ENCODE measurements at regions not wholly inside any gene's neighbourhood (a gene's known extent, or its start where the extent isn't known, plus 50 kb on each side); places are given as distances from the start of the nearest gene placed in this dataset.

DNA sequence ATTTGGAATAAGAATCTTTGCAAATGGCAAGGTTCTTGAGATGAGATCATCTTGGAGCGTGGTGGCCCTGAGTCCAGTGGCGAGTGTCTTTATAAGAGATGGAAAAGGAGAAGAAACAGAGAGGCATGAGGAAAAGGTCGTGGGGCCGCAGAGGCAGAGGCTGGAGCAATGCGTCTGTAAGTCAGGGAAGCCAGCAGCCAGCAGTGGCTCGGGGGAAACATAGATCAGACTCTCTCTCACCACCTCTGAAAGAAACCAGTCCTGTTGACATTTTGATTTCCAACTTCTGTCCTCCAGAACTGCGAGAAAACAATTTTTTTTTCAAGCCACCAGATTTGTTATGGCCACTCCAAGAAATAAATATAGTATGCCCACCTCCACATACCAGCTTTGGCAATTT is 226.6 kb downstream of the TFAP2C start:
- ATAC-seq, result no peak
- Histone ChIP-seq H3K4me3 (no peak overlapping the region), H3K4me1 (no peaks in the 10 kb centered on the region), H3K36me3 (replicated peaks in 1 of 2; ENCODE audit: insufficient read depth in 1 of 2, low read depth in 2 of 2) (no peaks in the 10 kb centered on the region), H3K27ac (no peak overlapping the region), H3K27me3 (no peaks in the 10 kb centered on the region), H3K9me3 (no peaks in the 10 kb centered on the region)
- DNase-seq, result no peak
- TF ChIP-seq POLR2A (IDR thresholded peaks at IDR 0.05), result no peak
- TF ChIP-seq, protein P1, sequence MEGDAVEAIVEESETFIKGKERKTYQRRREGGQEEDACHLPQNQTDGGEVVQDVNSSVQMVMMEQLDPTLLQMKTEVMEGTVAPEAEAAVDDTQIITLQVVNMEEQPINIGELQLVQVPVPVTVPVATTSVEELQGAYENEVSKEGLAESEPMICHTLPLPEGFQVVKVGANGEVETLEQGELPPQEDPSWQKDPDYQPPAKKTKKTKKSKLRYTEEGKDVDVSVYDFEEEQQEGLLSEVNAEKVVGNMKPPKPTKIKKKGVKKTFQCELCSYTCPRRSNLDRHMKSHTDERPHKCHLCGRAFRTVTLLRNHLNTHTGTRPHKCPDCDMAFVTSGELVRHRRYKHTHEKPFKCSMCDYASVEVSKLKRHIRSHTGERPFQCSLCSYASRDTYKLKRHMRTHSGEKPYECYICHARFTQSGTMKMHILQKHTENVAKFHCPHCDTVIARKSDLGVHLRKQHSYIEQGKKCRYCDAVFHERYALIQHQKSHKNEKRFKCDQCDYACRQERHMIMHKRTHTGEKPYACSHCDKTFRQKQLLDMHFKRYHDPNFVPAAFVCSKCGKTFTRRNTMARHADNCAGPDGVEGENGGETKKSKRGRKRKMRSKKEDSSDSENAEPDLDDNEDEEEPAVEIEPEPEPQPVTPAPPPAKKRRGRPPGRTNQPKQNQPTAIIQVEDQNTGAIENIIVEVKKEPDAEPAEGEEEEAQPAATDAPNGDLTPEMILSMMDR (IDR thresholded peaks at IDR 0.05), result no peak
- WGBS, 2 donors, result 51 to 61% methylated on average over 7 of the region's 7 CpGs
- intact Hi-C loops (cut with DNase I), result no loop called here

DNA sequence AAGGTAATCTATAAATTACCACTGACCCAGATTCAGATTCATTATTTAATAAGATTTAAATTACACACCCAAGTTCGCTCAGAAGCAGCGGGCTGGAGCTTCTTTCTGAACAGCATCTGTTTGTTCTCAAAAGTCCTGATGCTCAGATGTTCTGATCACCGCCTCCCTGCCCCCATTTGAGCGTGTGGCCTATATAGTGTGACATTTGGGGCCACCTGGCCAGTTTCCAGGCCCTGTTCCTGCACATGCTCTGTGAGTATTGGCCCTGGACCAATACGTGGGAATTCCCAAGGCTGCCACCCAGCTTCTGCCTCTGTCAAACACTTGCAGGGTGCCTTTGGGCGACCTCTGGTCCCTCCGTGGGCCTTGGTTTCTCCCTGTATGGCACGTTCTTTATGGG is 228.8 kb downstream of the TFAP2C start:
- DNase-seq (no peak), ATAC-seq (no peak)
- WGBS, 2 donors, result 65 to 77% methylated on average over 6 to 8 of the region's 8 CpGs
- Histone ChIP-seq H3K27me3 (no peaks in the 10 kb centered on the region), H3K36me3 (replicated peaks in 1 of 2; ENCODE audit: insufficient read depth in 1 of 2, low read depth in 2 of 2) (no peaks in the 10 kb centered on the region), H3K4me1 (no peaks in the 10 kb centered on the region), H3K4me3 (no peak overlapping the region), H3K9me3 (no peaks in the 10 kb centered on the region), H3K27ac (no peak overlapping the region)
- TF ChIP-seq, protein P1 (IDR thresholded peaks at IDR 0.05), result no peak
- no peak for TF ChIP-seq POLR2A (IDR thresholded peaks at IDR 0.05)
- intact Hi-C loops (cut with DNase I), result no loop called here

DNA sequence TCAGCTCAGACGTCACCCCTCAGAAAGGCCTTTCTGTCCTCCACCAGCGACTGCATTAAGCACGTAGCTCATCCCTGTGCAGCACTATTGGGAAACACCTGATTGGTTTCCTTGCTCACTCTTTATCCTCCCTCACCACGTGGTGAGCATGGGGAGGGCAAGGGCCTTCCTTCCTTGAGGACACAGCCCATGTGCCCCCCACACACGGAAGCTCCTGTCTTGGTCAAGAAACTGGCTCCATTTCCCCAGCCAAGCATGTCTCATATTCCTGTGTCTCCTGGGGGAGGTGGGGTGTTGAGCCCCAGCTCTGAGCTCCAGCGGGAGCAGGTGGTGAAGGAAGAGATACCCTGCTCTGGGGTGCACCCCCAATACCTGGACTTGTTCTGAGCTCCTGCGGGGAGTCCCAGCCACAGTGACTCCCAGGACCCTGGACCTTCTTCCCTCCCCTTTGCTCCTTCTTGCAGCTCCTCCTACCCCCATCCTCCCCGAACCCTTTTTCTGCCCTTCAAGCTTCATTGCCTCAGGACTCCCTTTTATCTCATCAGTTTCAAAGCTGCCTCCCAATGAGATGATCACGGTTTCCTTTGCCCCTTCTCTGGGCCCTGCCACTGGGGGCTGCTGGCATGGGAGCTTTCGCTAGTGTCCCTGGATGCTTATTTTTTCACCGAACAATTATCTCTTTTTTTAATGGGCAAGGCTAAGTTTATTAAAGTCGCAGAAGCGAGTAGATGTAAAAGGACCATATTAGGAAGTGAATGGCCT is 230.1 kb downstream of the TFAP2C start:
- ATAC-seq (no peak), DNase-seq (no peak)
- Histone ChIP-seq H3K4me3 (no peak overlapping the region), H3K27me3 (peaks cover 0 to 2% of the 10 kb centered on the region in 2 donors), H3K27ac (no peak overlapping the region), H3K4me1 (no peaks in the 10 kb centered on the region), H3K36me3 (replicated peaks in 1 of 2; ENCODE audit: insufficient read depth in 1 of 2, low read depth in 2 of 2) (no peaks in the 10 kb centered on the region), H3K9me3 (no peaks in the 10 kb centered on the region)
- intact Hi-C loops (cut with DNase I), result no loop called here
- 47 to 69% methylated on average over 13 of the region's 13 CpGs for WGBS, 2 donors
- TF ChIP-seq, protein P1 (IDR thresholded peaks at IDR 0.05), result no peak
- TF ChIP-seq POLR2A (IDR thresholded peaks at IDR 0.05), result no peak

DNA sequence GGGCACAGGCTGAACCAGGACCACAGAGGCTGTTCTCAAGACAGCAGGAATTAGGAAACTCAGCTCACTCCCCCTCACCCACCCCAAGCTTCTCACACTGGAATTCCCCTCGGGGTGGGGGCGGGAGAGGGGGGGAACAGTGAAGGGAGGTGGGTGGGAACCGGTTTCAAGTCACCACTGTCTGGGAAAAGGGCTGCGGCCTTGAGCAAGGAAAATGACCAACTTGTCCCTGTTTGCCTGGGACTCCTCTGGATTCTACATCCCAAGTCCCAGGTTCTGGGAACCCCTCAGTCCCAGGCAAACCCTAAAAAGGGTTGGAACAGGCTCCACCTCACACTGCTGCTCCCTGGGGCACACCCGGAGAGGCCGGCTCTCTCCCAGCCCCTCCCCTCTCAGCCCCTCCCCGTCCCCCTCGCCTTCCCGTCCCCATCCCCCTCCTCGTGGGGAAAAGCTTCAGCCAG is 230.7 kb downstream of the TFAP2C start:
- ATAC-seq, result no peak

More for the DNA sequence above, 230.7 kb downstream of the TFAP2C start:
- no peaks in the 10 kb centered on the region for H3K4me1 ChIP-seq
- TF ChIP-seq, protein P1 (IDR thresholded peaks at IDR 0.05), result no peak
- no peak for TF ChIP-seq POLR2A (IDR thresholded peaks at IDR 0.05)
- WGBS, 2 donors, result 10 to 14% methylated on average over 9 to 10 of the region's 10 CpGs
- H3K27me3 ChIP-seq, result peaks cover 0 to 9% of the 10 kb centered on the region in 2 donors
- H3K27ac ChIP-seq, result no peak overlapping the region
- intact Hi-C loops (cut with DNase I), result no loop called here
- no peak for DNase-seq
- H3K36me3 ChIP-seq (replicated peaks in 1 of 2; ENCODE audit: insufficient read depth in 1 of 2, low read depth in 2 of 2), result no peaks in the 10 kb centered on the region
- H3K4me3 ChIP-seq, result no peak overlapping the region
- no peaks in the 10 kb centered on the region for H3K9me3 ChIP-seq
